ENCODE measurements at regions not wholly inside any gene's neighbourhood (a gene's known extent, or its start where the extent isn't known, plus 50 kb on each side); places are given as distances from the start of the nearest gene placed in this dataset.
A peak's percentile ranks its signal among the peaks of the same experiment; 100 is the strongest.

DNA sequence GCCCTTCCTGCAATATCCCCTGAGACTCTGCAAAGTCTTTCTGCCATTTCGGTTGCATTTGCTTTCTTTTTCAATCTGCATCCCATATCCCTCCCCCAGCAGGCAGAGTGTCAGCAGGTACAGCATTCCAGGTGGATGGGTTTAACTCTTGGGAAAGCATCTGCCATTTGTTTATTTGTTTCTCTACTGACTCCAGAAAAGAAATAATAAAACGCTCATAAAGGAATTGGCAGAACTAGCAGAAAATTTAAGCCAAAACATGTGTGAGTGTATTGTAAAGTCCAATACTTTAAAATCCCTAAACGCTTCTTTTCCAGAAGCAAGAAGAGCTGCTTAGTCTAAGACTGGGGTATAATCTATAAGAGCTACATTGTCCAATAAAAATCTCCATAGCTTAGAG is 393.8 kb downstream of the TNS3 start:
- H3K27me3 Mint-ChIP-seq (ENCODE audit: insufficient read depth, low read depth, poor library complexity): peaks cover 4% of the 10 kb centered on the region
- TF ChIP-seq JUNB (IDR thresholded peaks at IDR 0.05; ENCODE audit: unreplicated experiment) (no peak), ZNF331 (CRISPR knock-in tag; IDR thresholded peaks at IDR 0.05; ENCODE audit: low read depth) (no peak), EZH2phosphoT487 (IDR thresholded peaks at IDR 0.05; ENCODE audit: unreplicated experiment) (no peak), POLR2AphosphoS5 (IDR thresholded peaks at IDR 0.05; ENCODE audit: low read depth) (no peak), ZNF114 (CRISPR knock-in tag; IDR thresholded peaks at IDR 0.05) (no peak), NANOG (IDR thresholded peaks at IDR 0.05; ENCODE audit: borderline replicate concordance) (no peak), EZH2 (IDR thresholded peaks at IDR 0.05; ENCODE audit: low read depth, unreplicated experiment) (no peak), STAT1 (IDR thresholded peaks at IDR 0.05; ENCODE audit: unreplicated experiment) (no peak), CREB1 (CRISPR knock-in tag; IDR thresholded peaks at IDR 0.05; ENCODE audit: low read depth) (no peak)
- TF ChIP-seq, protein P1, sequence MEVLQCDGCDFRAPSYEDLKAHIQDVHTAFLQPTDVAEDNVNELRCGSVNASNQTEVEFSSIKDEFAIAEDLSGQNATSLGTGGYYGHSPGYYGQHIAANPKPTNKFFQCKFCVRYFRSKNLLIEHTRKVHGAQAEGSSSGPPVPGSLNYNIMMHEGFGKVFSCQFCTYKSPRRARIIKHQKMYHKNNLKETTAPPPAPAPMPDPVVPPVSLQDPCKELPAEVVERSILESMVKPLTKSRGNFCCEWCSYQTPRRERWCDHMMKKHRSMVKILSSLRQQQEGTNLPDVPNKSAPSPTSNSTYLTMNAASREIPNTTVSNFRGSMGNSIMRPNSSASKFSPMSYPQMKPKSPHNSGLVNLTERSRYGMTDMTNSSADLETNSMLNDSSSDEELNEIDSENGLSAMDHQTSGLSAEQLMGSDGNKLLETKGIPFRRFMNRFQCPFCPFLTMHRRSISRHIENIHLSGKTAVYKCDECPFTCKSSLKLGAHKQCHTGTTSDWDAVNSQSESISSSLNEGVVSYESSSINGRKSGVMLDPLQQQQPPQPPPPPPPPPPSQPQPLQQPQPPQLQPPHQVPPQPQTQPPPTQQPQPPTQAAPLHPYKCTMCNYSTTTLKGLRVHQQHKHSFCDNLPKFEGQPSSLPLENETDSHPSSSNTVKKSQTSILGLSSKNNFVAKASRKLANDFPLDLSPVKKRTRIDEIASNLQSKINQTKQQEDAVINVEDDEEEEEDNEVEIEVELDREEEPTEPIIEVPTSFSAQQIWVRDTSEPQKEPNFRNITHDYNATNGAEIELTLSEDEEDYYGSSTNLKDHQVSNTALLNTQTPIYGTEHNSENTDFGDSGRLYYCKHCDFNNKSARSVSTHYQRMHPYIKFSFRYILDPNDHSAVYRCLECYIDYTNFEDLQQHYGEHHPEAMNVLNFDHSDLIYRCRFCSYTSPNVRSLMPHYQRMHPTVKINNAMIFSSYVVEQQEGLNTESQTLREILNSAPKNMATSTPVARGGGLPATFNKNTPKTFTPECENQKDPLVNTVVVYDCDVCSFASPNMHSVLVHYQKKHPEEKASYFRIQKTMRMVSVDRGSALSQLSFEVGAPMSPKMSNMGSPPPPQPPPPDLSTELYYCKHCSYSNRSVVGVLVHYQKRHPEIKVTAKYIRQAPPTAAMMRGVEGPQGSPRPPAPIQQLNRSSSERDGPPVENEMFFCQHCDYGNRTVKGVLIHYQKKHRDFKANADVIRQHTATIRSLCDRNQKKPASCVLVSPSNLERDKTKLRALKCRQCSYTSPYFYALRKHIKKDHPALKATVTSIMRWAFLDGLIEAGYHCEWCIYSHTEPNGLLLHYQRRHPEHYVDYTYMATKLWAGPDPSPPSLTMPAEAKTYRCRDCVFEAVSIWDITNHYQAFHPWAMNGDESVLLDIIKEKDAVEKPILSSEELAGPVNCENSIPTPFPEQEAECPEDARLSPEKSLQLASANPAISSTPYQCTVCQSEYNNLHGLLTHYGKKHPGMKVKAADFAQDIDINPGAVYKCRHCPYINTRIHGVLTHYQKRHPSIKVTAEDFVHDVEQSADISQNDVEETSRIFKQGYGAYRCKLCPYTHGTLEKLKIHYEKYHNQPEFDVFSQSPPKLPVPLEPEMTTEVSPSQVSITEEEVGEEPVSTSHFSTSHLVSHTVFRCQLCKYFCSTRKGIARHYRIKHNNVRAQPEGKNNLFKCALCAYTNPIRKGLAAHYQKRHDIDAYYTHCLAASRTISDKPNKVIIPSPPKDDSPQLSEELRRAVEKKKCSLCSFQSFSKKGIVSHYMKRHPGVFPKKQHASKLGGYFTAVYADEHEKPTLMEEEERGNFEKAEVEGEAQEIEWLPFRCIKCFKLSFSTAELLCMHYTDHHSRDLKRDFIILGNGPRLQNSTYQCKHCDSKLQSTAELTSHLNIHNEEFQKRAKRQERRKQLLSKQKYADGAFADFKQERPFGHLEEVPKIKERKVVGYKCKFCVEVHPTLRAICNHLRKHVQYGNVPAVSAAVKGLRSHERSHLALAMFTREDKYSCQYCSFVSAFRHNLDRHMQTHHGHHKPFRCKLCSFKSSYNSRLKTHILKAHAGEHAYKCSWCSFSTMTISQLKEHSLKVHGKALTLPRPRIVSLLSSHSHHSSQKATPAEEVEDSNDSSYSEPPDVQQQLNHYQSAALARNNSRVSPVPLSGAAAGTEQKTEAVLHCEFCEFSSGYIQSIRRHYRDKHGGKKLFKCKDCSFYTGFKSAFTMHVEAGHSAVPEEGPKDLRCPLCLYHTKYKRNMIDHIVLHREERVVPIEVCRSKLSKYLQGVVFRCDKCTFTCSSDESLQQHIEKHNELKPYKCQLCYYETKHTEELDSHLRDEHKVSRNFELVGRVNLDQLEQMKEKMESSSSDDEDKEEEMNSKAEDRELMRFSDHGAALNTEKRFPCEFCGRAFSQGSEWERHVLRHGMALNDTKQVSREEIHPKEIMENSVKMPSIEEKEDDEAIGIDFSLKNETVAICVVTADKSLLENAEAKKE (CRISPR knock-in tag; IDR thresholded peaks at IDR 0.05): no peak
- TF ChIP-seq, protein P2, sequence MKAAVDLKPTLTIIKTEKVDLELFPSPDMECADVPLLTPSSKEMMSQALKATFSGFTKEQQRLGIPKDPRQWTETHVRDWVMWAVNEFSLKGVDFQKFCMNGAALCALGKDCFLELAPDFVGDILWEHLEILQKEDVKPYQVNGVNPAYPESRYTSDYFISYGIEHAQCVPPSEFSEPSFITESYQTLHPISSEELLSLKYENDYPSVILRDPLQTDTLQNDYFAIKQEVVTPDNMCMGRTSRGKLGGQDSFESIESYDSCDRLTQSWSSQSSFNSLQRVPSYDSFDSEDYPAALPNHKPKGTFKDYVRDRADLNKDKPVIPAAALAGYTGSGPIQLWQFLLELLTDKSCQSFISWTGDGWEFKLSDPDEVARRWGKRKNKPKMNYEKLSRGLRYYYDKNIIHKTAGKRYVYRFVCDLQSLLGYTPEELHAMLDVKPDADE (IDR thresholded peaks at IDR 0.05): no peak
- TF ChIP-seq, protein P3, sequence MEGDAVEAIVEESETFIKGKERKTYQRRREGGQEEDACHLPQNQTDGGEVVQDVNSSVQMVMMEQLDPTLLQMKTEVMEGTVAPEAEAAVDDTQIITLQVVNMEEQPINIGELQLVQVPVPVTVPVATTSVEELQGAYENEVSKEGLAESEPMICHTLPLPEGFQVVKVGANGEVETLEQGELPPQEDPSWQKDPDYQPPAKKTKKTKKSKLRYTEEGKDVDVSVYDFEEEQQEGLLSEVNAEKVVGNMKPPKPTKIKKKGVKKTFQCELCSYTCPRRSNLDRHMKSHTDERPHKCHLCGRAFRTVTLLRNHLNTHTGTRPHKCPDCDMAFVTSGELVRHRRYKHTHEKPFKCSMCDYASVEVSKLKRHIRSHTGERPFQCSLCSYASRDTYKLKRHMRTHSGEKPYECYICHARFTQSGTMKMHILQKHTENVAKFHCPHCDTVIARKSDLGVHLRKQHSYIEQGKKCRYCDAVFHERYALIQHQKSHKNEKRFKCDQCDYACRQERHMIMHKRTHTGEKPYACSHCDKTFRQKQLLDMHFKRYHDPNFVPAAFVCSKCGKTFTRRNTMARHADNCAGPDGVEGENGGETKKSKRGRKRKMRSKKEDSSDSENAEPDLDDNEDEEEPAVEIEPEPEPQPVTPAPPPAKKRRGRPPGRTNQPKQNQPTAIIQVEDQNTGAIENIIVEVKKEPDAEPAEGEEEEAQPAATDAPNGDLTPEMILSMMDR (conservative IDR thresholded peaks at IDR 0.05; ENCODE audit: low read depth in 2 of 2): no peak
- TF ChIP-seq, protein P4, sequence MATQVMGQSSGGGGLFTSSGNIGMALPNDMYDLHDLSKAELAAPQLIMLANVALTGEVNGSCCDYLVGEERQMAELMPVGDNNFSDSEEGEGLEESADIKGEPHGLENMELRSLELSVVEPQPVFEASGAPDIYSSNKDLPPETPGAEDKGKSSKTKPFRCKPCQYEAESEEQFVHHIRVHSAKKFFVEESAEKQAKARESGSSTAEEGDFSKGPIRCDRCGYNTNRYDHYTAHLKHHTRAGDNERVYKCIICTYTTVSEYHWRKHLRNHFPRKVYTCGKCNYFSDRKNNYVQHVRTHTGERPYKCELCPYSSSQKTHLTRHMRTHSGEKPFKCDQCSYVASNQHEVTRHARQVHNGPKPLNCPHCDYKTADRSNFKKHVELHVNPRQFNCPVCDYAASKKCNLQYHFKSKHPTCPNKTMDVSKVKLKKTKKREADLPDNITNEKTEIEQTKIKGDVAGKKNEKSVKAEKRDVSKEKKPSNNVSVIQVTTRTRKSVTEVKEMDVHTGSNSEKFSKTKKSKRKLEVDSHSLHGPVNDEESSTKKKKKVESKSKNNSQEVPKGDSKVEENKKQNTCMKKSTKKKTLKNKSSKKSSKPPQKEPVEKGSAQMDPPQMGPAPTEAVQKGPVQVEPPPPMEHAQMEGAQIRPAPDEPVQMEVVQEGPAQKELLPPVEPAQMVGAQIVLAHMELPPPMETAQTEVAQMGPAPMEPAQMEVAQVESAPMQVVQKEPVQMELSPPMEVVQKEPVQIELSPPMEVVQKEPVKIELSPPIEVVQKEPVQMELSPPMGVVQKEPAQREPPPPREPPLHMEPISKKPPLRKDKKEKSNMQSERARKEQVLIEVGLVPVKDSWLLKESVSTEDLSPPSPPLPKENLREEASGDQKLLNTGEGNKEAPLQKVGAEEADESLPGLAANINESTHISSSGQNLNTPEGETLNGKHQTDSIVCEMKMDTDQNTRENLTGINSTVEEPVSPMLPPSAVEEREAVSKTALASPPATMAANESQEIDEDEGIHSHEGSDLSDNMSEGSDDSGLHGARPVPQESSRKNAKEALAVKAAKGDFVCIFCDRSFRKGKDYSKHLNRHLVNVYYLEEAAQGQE (IDR thresholded peaks at IDR 0.05; ENCODE audit: unreplicated experiment): no peak
- no peak for ATAC-seq

More for the DNA sequence above, 393.8 kb downstream of the TNS3 start:
- DNase-seq (ENCODE audit: low spot score): no peak
- H3K27ac ChIP-seq (ENCODE audit: low read depth): no peak overlapping the region
- Mint-ChIP-seq H3K4me3 (no peak overlapping the region), H3K36me3 (ENCODE audit: low read depth) (no peaks in the 10 kb centered on the region), H3K27ac (no peak overlapping the region), H3K9me3 (no peaks in the 10 kb centered on the region; the same call in 1 of the 3 replicates), H3K4me1 (peaks cover 3% of the 10 kb centered on the region; the same call in 2 of the 3 replicates)
- no peak overlapping the region for H3K4me2 ChIP-seq
- no peaks in the 10 kb centered on the region for H4K20me1 ChIP-seq (replicated peaks; ENCODE audit: insufficient read depth)
- H3K4me1 ChIP-seq (ENCODE audit: insufficient read depth): no peaks in the 10 kb centered on the region
- H3K9me2 ChIP-seq (ENCODE audit: insufficient read depth): no peaks in the 10 kb centered on the region; the same call in 1 of the 2 replicates
- no peak overlapping the region for H3K4me3 ChIP-seq
- no peaks in the 10 kb centered on the region for H3K27me3 ChIP-seq (ENCODE audit: insufficient read depth)
- H3K79me2 ChIP-seq (replicated peaks; ENCODE audit: insufficient read depth): no peaks in the 10 kb centered on the region
- H3F3A ChIP-seq (replicated peaks; ENCODE audit: low read depth): no peaks in the 10 kb centered on the region
- no peaks in the 10 kb centered on the region for H3K36me3 ChIP-seq (ENCODE audit: insufficient read depth)
- H2AFZ ChIP-seq: peak overlapping the region; percentile 18; the same call in 1 of the 2 replicates
